A673 (cell line): ENCODE measurements at regions not wholly inside any gene's neighbourhood (a gene's known extent, or its start where the extent isn't known, plus 50 kb on each side); places are given as distances from the start of the nearest gene placed in this dataset.

ENCODE experiments used
- BruUV-seq: library from RNA; stranded (reverse); fragments of 400-500 nt; replicated peaks from 2 replicates; lab custom pipeline; 2021; lab: Mats Ljungman, UMichigan
- CTCF ChIA-PET: fragments of 300-600 bp; sonication (Branson Sonifier 250); formaldehyde crosslinking; loops from one replicate; lab custom pipeline; 2022; ENCODE audit warnings: antibody characterized with exemption; lab: Charles Lee
- POLR2A ChIA-PET: fragments of 300-600 bp; sonication (Branson Sonifier 250); formaldehyde crosslinking; loops from one replicate; lab custom pipeline; 2022; ENCODE audit warnings: antibody characterized with exemption; ENCODE audit not compliant: low non-redundant PET; lab: Charles Lee
- DNase-seq: peaks from one replicate; pipeline ENCODE4 v3.0.0-alpha.2; 2015; ENCODE audit warnings: low spot score
- H3K27ac ChIP-seq: fragments of 200-600 bp; sonication (generic); 2 replicates; pipeline ENCODE4 v1.5.1; 2016; ENCODE audit warnings: mixed run types, low read depth, mild to moderate bottlenecking, mixed read lengths, antibody characterized with exemption, low read length; ENCODE audit not compliant: poor library complexity, severe bottlenecking
- H3K27me3 ChIP-seq: fragments of 200-600 bp; sonication (generic); replicated peaks from 2 replicates; pipeline ENCODE4 v1.6.1; 2017; ENCODE audit warnings: mixed run types, low read depth, mild to moderate bottlenecking, mixed read lengths, antibody characterized with exemption, low read length; ENCODE audit not compliant: insufficient read depth, poor library complexity
- H3K36me3 ChIP-seq: fragments of 200-600 bp; sonication (generic); 2 replicates; pipeline ENCODE4 v1.6.1; 2016; ENCODE audit warnings: mixed run types, mild to moderate bottlenecking, mixed read lengths, antibody characterized with exemption, low read length; ENCODE audit not compliant: insufficient read depth, poor library complexity, severe bottlenecking
- H3K4me1 ChIP-seq: fragments of 200-600 bp; sonication (generic); 2 replicates; pipeline ENCODE4 v1.6.1; 2017; ENCODE audit warnings: mixed run types, mild to moderate bottlenecking, mixed read lengths, antibody characterized with exemption, low read length; ENCODE audit not compliant: insufficient read depth, poor library complexity, severe bottlenecking
- H3K4me3 ChIP-seq: fragments of 200-600 bp; sonication (generic); 2 replicates; pipeline ENCODE4 v1.5.1; 2016; ENCODE audit warnings: low read depth, mixed run types, mild to moderate bottlenecking, mixed read lengths, low read length; ENCODE audit not compliant: poor library complexity, severe bottlenecking
- H3K9me3 ChIP-seq: fragments of 200-600 bp; sonication (generic); 2 replicates; pipeline ENCODE4 v1.6.1; 2016; ENCODE audit warnings: mixed run types, low read depth, mild to moderate bottlenecking, mixed read lengths, antibody characterized with exemption, low read length; ENCODE audit not compliant: poor library complexity, severe bottlenecking
- EZH2 ChIP-seq: fragments of 200-600 bp; sonication (generic); IDR thresholded peaks from 2 replicates; pipeline ENCODE4 v1.6.1; 2017; ENCODE audit warnings: borderline replicate concordance, low read depth, mild to moderate bottlenecking, mixed read lengths, antibody characterized with exemption, low read length; ENCODE audit not compliant: poor library complexity, severe bottlenecking
- intact Hi-C: fragments of 100-400 bp; cut with micrococcal nuclease; formaldehyde crosslinking; loops from one replicate; pipeline ENCODE4 v1.10.0; 2022; ENCODE audit not compliant: unreplicated experiment
- TF ChIP-seq, protein P1 (sequence below): fragments of 300-800, 200-600 bp; sonication (generic); conservative IDR thresholded peaks from 2 replicates; pipeline ENCODE4 v1.5.1; 2017; ENCODE audit warnings: low read depth, mild to moderate bottlenecking, antibody characterized with exemption, low read length, moderate library complexity, mixed read lengths

DNA sequence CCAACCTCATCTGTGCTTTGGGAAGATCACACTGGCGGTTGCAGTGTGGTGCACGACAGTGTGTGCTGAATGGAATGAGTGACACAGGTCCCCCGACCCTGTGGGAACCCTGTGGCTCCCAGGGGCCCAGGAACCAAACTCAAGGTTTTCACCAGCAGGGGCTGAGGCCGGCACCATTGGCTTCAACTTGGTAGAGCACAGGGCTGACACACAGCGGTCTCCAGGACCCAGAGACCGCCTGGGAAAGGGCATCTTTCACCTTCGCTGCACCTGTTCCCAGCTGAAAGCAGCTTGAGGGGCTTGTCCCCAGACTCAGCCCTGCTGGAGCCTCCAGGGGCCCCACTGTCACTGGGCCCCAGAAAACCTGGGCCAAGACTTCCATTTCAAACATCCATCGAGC lies 59.0 kb upstream of the ODC1 start:
- Histone ChIP-seq H3K9me3 (no peaks in the 10 kb centered on the region), H3K4me3 (no peak overlapping the region), H3K27me3 (no peaks in the 10 kb centered on the region), H3K27ac (no peak overlapping the region), H3K36me3 (no peaks in the 10 kb centered on the region), H3K4me1 (no peaks in the 10 kb centered on the region)
- CTCF ChIA-PET: no interaction called here
- no TSS peak for BruUV-seq
- no peak for TF ChIP-seq EZH2
- TF ChIP-seq, protein P1, sequence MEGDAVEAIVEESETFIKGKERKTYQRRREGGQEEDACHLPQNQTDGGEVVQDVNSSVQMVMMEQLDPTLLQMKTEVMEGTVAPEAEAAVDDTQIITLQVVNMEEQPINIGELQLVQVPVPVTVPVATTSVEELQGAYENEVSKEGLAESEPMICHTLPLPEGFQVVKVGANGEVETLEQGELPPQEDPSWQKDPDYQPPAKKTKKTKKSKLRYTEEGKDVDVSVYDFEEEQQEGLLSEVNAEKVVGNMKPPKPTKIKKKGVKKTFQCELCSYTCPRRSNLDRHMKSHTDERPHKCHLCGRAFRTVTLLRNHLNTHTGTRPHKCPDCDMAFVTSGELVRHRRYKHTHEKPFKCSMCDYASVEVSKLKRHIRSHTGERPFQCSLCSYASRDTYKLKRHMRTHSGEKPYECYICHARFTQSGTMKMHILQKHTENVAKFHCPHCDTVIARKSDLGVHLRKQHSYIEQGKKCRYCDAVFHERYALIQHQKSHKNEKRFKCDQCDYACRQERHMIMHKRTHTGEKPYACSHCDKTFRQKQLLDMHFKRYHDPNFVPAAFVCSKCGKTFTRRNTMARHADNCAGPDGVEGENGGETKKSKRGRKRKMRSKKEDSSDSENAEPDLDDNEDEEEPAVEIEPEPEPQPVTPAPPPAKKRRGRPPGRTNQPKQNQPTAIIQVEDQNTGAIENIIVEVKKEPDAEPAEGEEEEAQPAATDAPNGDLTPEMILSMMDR: no peak
- DNase-seq: no peak
- intact Hi-C loops: no loop called here
- POLR2A ChIA-PET: no interaction called here

DNA sequence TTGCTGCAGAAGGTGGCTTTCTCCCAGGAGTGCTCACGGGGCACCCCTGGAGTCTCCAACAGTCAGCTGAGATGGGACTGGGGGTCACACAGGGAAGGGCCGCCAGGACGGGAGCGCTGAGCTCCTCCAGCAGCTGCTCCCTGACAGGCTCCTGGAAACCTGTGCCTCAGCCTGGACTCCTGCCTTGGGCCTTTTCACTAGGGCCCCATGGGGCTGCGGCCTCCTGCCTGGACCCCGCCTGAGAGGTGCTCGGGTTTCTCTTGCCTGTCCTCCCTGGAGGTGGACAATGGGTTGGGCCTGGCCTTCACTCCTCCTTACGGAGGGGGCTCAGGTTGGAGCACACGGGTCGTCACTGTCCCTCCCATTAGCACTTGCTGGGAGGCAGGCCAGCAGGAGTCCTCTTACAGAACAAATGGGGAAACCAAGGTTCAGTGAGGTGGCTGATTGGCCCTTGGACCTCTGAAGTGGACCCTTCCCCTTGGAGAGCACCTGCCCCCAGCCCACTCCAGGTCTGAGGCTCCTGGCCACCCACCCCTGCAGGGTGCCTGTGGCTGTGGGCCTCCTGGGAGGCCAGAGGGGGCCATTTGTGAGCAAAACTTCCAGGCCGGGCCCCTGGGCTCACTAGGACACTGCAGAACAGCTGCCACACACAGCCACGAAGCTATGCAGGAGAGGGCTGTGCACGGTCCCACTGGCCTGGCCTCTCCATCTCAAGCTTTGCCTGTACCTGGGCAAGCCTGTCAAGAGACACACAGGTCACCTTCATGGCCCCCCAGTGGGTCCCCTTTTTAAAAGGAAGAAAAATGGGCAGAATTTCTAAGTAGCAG lies 57.1 kb upstream of the ODC1 start:
- H3K4me1 ChIP-seq: no peaks in the 10 kb centered on the region
- CTCF ChIA-PET: no interaction called here
- intact Hi-C loops: no loop called here
- H3K9me3 ChIP-seq: no peaks in the 10 kb centered on the region
- no peak overlapping the region for H3K4me3 ChIP-seq
- DNase-seq: no peak
- TF ChIP-seq, protein P1: no peak
- TF ChIP-seq EZH2: no peak
- no peaks in the 10 kb centered on the region for H3K36me3 ChIP-seq
- H3K27ac ChIP-seq: no peak overlapping the region
- POLR2A ChIA-PET: no interaction called here
- no peaks in the 10 kb centered on the region for H3K27me3 ChIP-seq
- BruUV-seq: no TSS peak

DNA sequence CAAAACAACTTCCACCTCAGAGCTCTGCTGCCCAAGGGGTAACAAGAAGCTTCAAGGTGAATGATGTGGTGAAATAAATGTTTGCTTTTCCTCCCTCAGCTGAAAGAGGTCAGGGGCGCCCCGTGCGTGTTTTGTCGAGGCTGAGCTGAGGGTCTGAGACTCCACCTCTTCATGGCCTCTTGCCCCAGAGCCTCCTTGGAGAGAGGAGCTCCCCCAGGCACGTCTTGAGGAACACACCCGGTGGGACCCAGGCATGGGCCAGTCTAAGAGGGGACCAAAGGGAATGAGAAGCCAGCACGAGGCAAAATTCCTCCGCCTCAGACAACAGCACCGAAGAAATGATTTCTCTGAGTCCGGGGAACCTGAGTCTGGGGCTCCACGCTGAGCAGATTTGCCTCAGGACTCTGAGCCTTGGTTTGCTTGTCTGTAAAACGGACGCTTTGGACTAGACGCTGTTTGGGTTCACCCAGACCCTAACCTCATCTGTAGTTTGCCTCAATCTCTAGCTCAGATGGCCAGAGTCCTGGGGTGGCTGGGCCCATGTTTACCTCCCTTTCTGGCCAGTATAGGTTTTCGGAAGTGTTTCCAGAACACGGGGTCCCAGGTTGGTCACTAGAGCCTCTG lies 56.4 kb upstream of the ODC1 start:
- no peak for TF ChIP-seq EZH2
- TF ChIP-seq, protein P1: no peak
- no peaks in the 10 kb centered on the region for H3K9me3 ChIP-seq
- intact Hi-C loops: no loop called here
- no peaks in the 10 kb centered on the region for H3K27me3 ChIP-seq
- no peaks in the 10 kb centered on the region for H3K36me3 ChIP-seq
- no TSS peak for BruUV-seq
- DNase-seq: no peak
- ChIA-PET POLR2A (no interaction called here), CTCF (no interaction called here)
- H3K4me3 ChIP-seq: no peak overlapping the region
- H3K27ac ChIP-seq: no peak overlapping the region
- H3K4me1 ChIP-seq: no peaks in the 10 kb centered on the region
